ENCODE measurements at regions not wholly inside any gene's neighbourhood (a gene's known extent, or its start where the extent isn't known, plus 50 kb on each side); places are given as distances from the start of the nearest gene placed in this dataset.
A peak's percentile ranks its signal among the peaks of the same experiment; 100 is the strongest.

GRCh38 chr9:18393340-18394130 is 80.4 kb upstream of the ADAMTSL1 start:
- Histone ChIP-seq H3K4me1 (ENCODE audit: control insufficient read depth, insufficient read depth, low read length) (no peaks in the 10 kb centered on the region), H2BK120ac (ENCODE audit: low read depth, low read length) (peak overlapping the region; percentile 73), H4K5ac (ENCODE audit: low read depth, low read length) (no peak overlapping the region), H3K9me1 (ENCODE audit: insufficient read depth, low read length) (no peaks in the 10 kb centered on the region), H3K56ac (ENCODE audit: extremely low read depth, insufficient read depth, low read length) (no peak overlapping the region), H3K9ac (ENCODE audit: low read depth, low read length) (no peak overlapping the region), H4K8ac (ENCODE audit: low read depth in 2 of 2, low read length in 2 of 2) (peak overlapping the region in 1 of 2 experiments; percentile 49; a peak in 1 of 4 replicates), H4K91ac (ENCODE audit: insufficient read depth, low read depth, low read length) (peak overlapping the region; percentile 85), H2AK9ac (replicated peaks; ENCODE audit: low read depth, low read length, poor library complexity) (peak overlapping the region; percentile 33), H3K18ac (ENCODE audit: low read depth, low read length) (no peak overlapping the region), H3K36me3 (ENCODE audit: control insufficient read depth, insufficient read depth, low read length) (no peaks in the 10 kb centered on the region), H2AFZ (replicated peaks; ENCODE audit: low read length, poor library complexity) (peak overlapping the region; percentile 40), H2BK15ac (ENCODE audit: low read depth, low read length) (peak overlapping the region; percentile 57; the same call in 2 of the 3 replicates), H2BK20ac (ENCODE audit: low read depth, low read length) (peak overlapping the region; percentile 72), H3K27me3 (ENCODE audit: control insufficient read depth, insufficient read depth, low read length) (no peaks in the 10 kb centered on the region), H4K20me1 (ENCODE audit: insufficient read depth, low read length) (no peaks in the 10 kb centered on the region), H3K4me2 (ENCODE audit: low read depth, low read length) (no peak overlapping the region), H3K23ac (ENCODE audit: low read depth, low read length) (0 out of 2 replicates have a peak overlapping the region, but pooled peaks have one; percentile 24), H3K4ac (ENCODE audit: low read depth, low read length) (peak overlapping the region; percentile 69; the same call in 1 of the 2 replicates), H3K14ac (replicated peaks; ENCODE audit: low read depth, low read length) (peak overlapping the region; percentile 70; the same call in 1 of the 2 replicates), H2BK5ac (ENCODE audit: low read depth, low read length, poor library complexity, severe bottlenecking) (no peak overlapping the region), H3K4me3 (ENCODE audit: insufficient read depth, low read depth, low read length) (no peak overlapping the region), H2AK5ac (ENCODE audit: low read depth, low read length) (peak overlapping the region; percentile 61; the same call in 1 of the 2 replicates), H3K79me1 (ENCODE audit: low read depth in 1 of 2, low read length in 2 of 2) (no peaks in the 10 kb centered on the region), H3K9me3 (ENCODE audit: control insufficient read depth, insufficient read depth, low read length) (no peaks in the 10 kb centered on the region), H3K27ac (ENCODE audit: insufficient read depth, low read length) (no peak overlapping the region)
- intact Hi-C loops (cut with micrococcal nuclease) (no loop called here), in situ Hi-C loops (cut with MboI; ENCODE audit: low sequenced_read_pairs) (no loop called here), dilution Hi-C loops (cut with HindIII; ENCODE audit: low sequenced_read_pairs, unreplicated experiment) (no loop called here)
- BruUV-seq (replicated peaks) = no TSS peak
- DNase-seq = peak; percentile 96
- ATAC-seq (ENCODE audit: low read depth) = peak; percentile 72
- ChIA-PET POLR2A (ENCODE audit: unreplicated experiment) (no interaction called here), CTCF (no interaction called here)
- WGBS, 2 experiments (ENCODE audit: extremely low coverage in 2 of 2, insufficient read length in 1 of 2) = no CpG with 5 or more reads among the region's 4 CpGs
- TF ChIP-seq CEBPB (IDR thresholded peaks at IDR 0.05; ENCODE audit: low read depth, low read length) (peak; percentile 97), BHLHE40 (IDR thresholded peaks at IDR 0.05; ENCODE audit: low read depth, low read length) (peak; percentile 49; the same call in 1 of the 2 replicates), CHD1 (IDR thresholded peaks at IDR 0.05; ENCODE audit: low read depth, low read length) (no peak), FOS (IDR thresholded peaks at IDR 0.05; ENCODE audit: low read depth, low read length) (peak; percentile 94), NFE2L2 (IDR thresholded peaks at IDR 0.05; ENCODE audit: low read depth, low read length) (peak; percentile 61; the same call in 1 of the 2 replicates), MXI1 (IDR thresholded peaks at IDR 0.05; ENCODE audit: borderline replicate concordance, low read depth, low read length) (no peak)
